SK-N-MC (cell line): ENCODE measurements at regions not wholly inside any gene's neighbourhood (a gene's known extent, or its start where the extent isn't known, plus 50 kb on each side); places are given as distances from the start of the nearest gene placed in this dataset.
"Not testable (repeated sequence)": the region's sequence is repeated elsewhere in the genome, so short reads cannot be mapped to it uniquely, and the experiment has no call there.

ENCODE experiments used
- DNase-seq: peaks from one replicate; pipeline ENCODE4 v3.0.0-alpha.2; 2011; ENCODE audit warnings: low read depth, low spot score
- H3K27ac ChIP-seq: fragments of 200-600 bp; sonication (generic); 2 replicates; pipeline ENCODE4 v1.5.1; 2016; ENCODE audit warnings: mixed run types
- H3K36me3 ChIP-seq: fragments of 200-600 bp; sonication (generic); 2 replicates; pipeline ENCODE4 v1.6.1; 2017; ENCODE audit warnings: antibody characterized with exemption, low read length, mixed read lengths; ENCODE audit not compliant: insufficient read depth
- H3K4me3 ChIP-seq: fragments of 200-600 bp; sonication (generic); 2 replicates; pipeline ENCODE4 v1.5.1; 2016
- H3K9ac ChIP-seq: fragments of 200-600 bp; sonication (generic); 2 replicates; pipeline ENCODE4 v1.8.0; 2017; ENCODE audit warnings: mixed run types, mixed read lengths; ENCODE audit not compliant: insufficient read length
- H3K9me3 ChIP-seq: fragments of 200-600 bp; sonication (generic); 2 replicates; pipeline ENCODE4 v1.6.1; 2017; ENCODE audit warnings: low read depth, mild to moderate bottlenecking, antibody characterized with exemption, low read length, moderate library complexity, mixed read lengths
- EZH2 ChIP-seq: fragments of 200-600 bp; sonication (generic); IDR thresholded peaks from one replicate; pipeline ENCODE4 v1.6.1; 2017; ENCODE audit warnings: antibody characterized with exemption
- FOXP2 ChIP-seq: optimal IDR thresholded peaks from 2 replicates; pipeline ENCODE3; 2011; ENCODE audit warnings: mild to moderate bottlenecking, moderate library complexity; ENCODE audit not compliant: insufficient read depth; ENCODE audit errors: extremely low read length, control extremely low read depth
- POLR2AphosphoS5 ChIP-seq: IDR thresholded peaks from 2 replicates; pipeline ENCODE4 v1.6.1; 2012; ENCODE audit warnings: mild to moderate bottlenecking, low read depth, low read length, borderline replicate concordance

DNA sequence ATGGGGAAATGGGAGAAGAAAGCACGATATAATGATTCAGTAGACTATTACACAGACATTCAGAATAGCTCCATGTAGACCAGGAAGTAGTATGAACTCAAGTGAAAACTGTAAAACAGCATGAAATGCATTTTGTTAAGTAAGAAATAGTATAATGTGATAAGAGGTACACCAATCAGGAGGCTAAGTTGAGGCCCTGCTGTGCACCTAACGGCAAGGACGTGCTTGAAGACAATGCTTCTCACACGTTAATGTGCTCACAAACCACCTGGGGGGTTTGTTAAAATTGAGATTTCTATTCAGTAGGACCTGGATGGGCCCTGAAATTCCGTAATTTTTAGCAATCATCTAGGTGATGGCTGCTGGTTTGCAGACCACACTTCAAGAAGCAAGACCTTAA, 178.9 kb upstream of the SULF2 start:
- TF ChIP-seq POLR2AphosphoS5, result no peak
- TF ChIP-seq EZH2, result no peak
- no peak for TF ChIP-seq FOXP2
- Histone ChIP-seq H3K27ac (no peak overlapping the region), H3K9ac (no peak overlapping the region), H3K4me3 (no peak overlapping the region), H3K9me3 (no peaks in the 10 kb centered on the region), H3K36me3 (no peaks in the 10 kb centered on the region)
- no peak for DNase-seq

DNA sequence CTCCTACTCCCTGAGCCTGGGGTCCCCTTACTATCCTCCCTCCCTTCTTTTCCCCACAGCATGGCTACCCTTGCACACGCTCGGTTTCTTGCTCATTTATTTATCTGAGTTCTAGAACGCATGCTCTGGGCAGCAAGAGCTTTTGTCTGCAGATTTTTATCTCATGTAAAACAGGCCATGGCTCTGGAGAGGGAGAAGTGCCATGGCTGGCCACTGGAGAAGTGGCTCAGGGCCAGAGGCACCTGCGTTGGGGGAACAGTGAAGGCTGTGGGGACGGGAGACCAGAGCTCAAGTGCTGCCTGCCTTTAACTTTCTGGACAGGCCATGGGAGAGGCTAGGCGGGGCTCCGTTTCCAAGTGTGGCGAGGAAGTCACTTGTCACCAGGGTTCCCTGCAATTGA, 177.7 kb upstream of the SULF2 start:
- Histone ChIP-seq H3K27ac (no peak overlapping the region), H3K4me3 (no peak overlapping the region), H3K9me3 (no peaks in the 10 kb centered on the region), H3K9ac (no peak overlapping the region), H3K36me3 (no peaks in the 10 kb centered on the region)
- DNase-seq, result no peak
- TF ChIP-seq EZH2 (no peak), FOXP2 (no peak), POLR2AphosphoS5 (no peak)

DNA sequence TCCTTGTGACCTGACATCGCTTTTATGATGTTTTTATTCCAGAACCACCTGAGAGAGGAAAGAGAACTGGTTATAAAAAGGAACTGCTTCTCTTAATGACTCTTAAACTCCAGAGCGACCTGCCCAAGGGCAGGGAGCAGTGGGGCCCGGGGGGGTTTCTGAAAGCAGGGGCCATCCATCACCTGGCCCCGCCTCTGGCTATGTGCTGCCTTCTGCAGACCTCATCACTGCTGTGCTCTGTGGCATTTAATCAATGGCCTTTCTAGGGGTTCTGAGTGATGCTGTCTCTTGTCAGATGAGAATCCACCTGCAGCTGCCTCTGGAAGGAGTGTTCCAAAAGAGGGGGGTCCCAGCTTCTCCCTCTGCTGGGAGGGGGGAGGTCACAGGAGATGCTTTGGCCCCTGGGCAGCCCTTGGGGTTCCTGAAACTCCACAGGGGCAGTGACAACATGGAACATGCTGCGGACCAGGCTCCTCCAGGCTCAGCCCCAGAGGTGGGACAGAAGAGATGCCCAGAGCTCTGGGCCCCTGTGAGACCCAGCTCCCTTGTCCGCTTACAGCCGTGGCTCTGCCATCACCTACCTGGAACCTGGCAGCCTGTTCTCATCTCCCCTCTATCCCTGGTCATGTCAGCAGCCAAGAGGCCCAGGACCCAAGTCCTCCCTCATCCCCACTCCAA, 177.1 kb upstream of the SULF2 start:
- H3K9ac ChIP-seq, result no peak overlapping the region
- no peak for TF ChIP-seq EZH2
- no peak for TF ChIP-seq FOXP2
- TF ChIP-seq POLR2AphosphoS5, result no peak
- H3K4me3 ChIP-seq, result no peak overlapping the region
- no peak for DNase-seq
- H3K36me3 ChIP-seq, result no peaks in the 10 kb centered on the region
- no peaks in the 10 kb centered on the region for H3K9me3 ChIP-seq
- H3K27ac ChIP-seq, result no peak overlapping the region

DNA sequence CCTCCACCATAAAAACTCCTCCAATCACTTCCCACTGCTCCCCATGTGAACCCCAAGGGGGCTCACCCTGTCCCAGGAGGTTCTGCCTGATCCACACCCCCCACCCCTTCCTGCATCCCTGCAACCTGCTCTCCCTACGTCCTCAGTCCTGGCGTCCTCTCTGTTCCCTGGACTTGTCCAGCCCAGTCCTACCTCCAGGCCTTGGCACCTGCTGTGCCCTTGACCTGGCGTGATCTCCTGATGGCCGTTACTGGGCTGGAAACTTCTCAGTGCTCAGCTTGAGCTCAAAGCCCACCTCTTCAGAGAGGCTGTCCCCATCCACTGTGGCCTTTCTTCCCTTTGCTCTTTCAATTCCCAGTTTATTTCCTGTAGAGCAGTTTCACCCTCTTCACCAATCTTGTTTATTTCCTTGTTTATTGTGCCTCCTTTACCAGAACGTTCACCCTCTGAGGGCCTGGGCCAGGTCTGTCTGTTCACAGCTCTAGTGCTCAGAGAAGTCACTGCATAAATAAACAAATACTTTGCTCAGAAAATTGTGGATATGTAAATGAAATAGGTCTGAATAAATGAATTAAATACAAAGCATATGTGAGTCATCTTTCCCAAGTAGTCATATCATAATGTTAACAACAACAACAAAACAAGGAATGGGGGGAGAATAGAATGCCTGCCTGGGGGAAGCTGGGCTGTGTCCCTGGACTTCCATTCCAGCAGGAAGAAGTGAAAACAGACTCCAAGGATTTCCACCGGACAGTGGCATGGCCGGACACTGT, 175.7 kb upstream of the SULF2 start:
- H3K9ac ChIP-seq, result no peak overlapping the region
- H3K27ac ChIP-seq, result no peak overlapping the region
- no peak for DNase-seq
- TF ChIP-seq FOXP2, result no peak
- TF ChIP-seq EZH2, result no peak
- no peak for TF ChIP-seq POLR2AphosphoS5
- H3K36me3 ChIP-seq, result no peaks in the 10 kb centered on the region
- H3K9me3 ChIP-seq, result no peaks in the 10 kb centered on the region
- H3K4me3 ChIP-seq, result no peak overlapping the region

DNA sequence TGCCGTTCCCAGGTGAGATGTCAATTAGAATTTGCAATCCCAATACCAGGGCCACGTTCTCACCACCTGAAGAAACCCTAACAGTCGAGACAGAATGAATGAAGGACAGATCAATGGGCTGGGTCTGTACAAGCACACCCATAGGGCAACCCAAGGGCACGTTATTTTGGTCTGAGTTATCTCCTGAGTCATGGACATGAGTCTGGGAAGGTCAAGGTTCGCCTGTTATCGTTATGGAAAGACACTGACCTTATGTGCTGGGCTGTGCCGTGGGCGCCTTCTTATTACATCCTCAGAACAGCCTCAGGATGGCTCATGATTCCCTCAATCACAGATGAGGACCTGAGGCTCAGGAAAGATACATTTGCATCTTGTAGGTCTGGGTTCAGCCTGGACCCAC, 175.0 kb upstream of the SULF2 start:
- Histone ChIP-seq H3K27ac (no peak overlapping the region), H3K4me3 (no peak overlapping the region), H3K9ac (no peak overlapping the region), H3K36me3 (no peaks in the 10 kb centered on the region), H3K9me3 (no peaks in the 10 kb centered on the region)
- DNase-seq, result no peak
- TF ChIP-seq EZH2, result no peak

DNA sequence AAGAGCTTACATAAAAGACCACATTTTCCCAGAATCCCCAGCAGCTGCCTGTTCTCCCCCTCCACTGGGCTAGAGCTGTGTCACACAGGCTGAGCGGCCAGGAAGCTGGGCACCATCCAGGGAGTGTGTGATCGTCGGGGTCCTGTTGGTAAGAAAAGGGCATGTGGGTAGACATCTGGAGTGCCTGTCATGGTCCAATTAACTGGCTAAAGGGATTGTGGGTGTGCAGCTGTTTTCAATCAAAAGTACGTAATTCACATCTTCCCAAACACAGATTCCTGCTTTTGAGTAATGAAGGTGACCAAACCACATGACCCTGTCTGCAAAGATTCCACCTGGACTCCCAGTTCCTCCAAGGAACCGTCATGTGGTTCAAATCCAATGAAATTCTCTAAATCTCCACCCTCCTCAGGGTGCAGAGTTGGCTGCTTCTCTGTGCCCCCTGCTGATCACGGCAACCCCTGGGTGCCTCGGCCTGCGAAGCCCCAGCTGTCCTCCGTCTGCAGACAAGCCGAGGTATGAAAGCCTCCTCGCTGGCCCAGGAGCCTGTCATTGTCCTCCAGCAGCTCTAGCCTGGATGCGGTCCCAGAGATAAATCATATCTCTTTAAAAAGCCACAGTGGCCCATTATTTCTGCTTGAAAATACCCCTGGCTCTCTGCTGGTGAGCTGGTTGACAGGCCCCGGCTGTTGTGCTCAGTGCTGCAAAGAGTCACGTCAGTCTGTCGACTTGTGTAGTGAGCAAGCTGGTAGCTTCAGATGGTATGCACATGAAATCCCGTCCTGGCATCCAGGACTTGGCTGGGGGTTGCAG, 172.9 kb upstream of the SULF2 start:
- DNase-seq, H3K9me3 ChIP-seq, H3K4me3 ChIP-seq, H3K36me3 ChIP-seq, H3K27ac ChIP-seq, H3K9ac ChIP-seq: not testable (repeated sequence)

DNA sequence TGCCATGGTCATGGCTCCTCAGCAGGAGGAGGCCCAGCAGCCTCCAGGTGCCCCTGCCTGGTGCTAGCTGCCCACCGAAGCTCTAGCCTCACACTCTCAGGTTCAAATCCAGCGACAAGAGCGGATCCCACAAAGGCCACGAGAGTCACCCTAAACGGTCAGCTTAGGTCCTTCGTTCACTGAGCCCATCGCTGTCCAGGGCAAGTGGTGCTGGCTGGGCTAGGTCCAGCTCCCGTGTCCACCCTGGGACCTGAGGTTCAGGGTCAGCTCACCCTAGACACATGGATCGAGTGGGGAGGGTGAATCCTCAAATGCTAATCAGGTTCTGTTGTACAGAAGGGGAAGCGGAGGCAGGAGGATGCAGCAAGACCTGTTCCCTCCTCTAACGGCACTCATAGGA, 171.9 kb upstream of the SULF2 start:
- DNase-seq, result no peak
- no peaks in the 10 kb centered on the region for H3K9me3 ChIP-seq
- no peak overlapping the region for H3K9ac ChIP-seq
- no peak for TF ChIP-seq EZH2
- no peak for TF ChIP-seq FOXP2
- no peak for TF ChIP-seq POLR2AphosphoS5
- no peak overlapping the region for H3K4me3 ChIP-seq
- no peaks in the 10 kb centered on the region for H3K36me3 ChIP-seq
- no peak overlapping the region for H3K27ac ChIP-seq

DNA sequence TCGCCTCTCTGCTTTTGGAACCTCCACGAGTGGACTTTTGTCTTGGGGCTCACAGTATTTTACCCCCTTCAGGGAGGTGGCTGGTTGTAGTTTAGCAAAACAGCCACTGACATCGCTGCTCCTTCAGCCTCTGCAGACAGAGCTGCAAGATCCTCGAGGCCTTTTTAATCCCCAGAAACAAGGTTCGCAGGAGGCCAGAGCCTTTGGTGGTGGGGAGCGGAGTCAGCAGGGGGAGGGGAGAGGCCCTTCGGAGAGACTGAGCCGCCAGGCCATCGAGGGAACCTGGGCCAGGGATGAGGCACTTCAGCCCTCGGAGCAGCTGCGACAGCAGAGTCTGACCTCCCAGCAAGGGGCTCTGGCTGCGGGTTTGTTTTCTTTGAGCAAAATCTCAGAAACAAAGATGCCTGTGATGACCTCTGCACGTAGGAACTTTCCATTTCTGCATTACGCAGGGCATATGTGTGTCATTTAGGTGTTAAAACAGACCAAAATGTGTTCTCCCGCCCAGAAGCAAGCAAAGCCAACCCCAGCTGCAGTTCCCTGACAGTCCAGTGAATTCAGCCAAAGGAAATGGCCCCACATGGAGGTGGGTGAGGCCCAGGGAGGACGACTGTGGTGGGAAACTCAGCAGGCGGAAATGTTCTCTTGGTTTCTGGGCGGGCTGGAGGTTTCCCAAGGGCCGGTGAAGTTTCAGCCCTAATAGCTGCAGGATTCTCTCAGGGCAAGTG, 171.2 kb upstream of the SULF2 start:
- Histone ChIP-seq H3K27ac (no peak overlapping the region), H3K9me3 (no peaks in the 10 kb centered on the region), H3K4me3 (no peak overlapping the region), H3K36me3 (no peaks in the 10 kb centered on the region), H3K9ac (no peak overlapping the region)
- DNase-seq, result no peak
- TF ChIP-seq EZH2 (no peak), FOXP2 (no peak), POLR2AphosphoS5 (no peak)

DNA sequence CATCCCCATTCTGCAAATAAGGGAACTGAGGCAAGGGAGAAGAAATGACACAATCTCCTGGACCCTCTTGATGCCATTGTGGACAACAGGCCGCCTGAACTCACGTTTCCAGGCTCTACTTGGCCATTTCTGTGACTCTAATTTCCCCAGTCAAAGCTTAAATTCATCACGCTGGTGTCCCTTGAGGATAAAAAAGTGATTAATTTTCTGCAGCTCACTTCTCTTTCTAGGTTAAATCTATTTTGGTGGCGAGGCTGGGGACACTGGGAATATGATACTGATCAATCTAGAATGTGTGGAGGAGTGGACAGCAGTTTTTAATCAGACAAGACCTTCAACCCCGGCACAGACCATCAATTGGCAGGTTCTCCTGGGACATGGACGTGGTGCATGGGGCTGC, 168.2 kb upstream of the SULF2 start:
- Histone ChIP-seq H3K9ac (no peak overlapping the region), H3K27ac (no peak overlapping the region), H3K9me3 (no peaks in the 10 kb centered on the region), H3K4me3 (no peak overlapping the region), H3K36me3 (no peaks in the 10 kb centered on the region)
- no peak for TF ChIP-seq POLR2AphosphoS5
- no peak for TF ChIP-seq FOXP2
- DNase-seq, result no peak
